Gastrocnemius medialis (tissue), 4 donors: ENCODE measurements at regions not wholly inside any gene's neighbourhood (a gene's known extent, or its start where the extent isn't known, plus 50 kb on each side); places are given as distances from the start of the nearest gene placed in this dataset.
"Not testable (repeated sequence)": the region's sequence is repeated elsewhere in the genome, so short reads cannot be mapped to it uniquely, and the experiment has no call there.

Source experiments
- CTCF ChIP-seq, 5 experiments: fragments of 450-650 bp in 3 of 5; fragments of 200-600 bp in 2 of 5; sonication (generic) in 2 of 5; IDR thresholded peaks in 4 of 5; conservative IDR thresholded peaks in 1 of 5; 1 replicate in 4 of 5; 2 replicates in 1 of 5; pipeline ENCODE4 v1.5.1; 2016 to 2019; ENCODE audit warnings: antibody characterized with exemption in 5 of 5, mild to moderate bottlenecking in 3 of 5, moderate library complexity in 3 of 5
- POLR2A ChIP-seq, 2 donors: fragments of 450-650 bp; IDR thresholded peaks; one replicate each; pipeline ENCODE4 v1.6.1; 2017; ENCODE audit warnings: antibody characterized with exemption in 2 of 2, mild to moderate bottlenecking in 2 of 2, moderate library complexity in 2 of 2

- TF ChIP-seq POLR2A (IDR thresholded peaks at IDR 0.05); CTCF (IDR thresholded peaks at IDR 0.05 in 4 of 5, conservative IDR thresholded peaks at IDR 0.05 in 1 of 5): not testable (repeated sequence)
These were observed 560.3 kb downstream of the TMEM114 start for GRCh38 chr16:8030004-8030403.
